ENCODE measurements at regions not wholly inside any gene's neighbourhood (a gene's known extent, or its start where the extent isn't known, plus 50 kb on each side); places are given as distances from the start of the nearest gene placed in this dataset.
"Not testable (repeated sequence)": the region's sequence is repeated elsewhere in the genome, so short reads cannot be mapped to it uniquely, and the experiment has no call there.

- no peak for DNase-seq
Observed at GRCh38 chr11:70595452-70595851, 197.1 kb downstream of the CTTN start.

- DNase-seq = no peak
Observed at GRCh38 chr11:70596091-70596490, 197.8 kb downstream of the CTTN start.

DNA sequence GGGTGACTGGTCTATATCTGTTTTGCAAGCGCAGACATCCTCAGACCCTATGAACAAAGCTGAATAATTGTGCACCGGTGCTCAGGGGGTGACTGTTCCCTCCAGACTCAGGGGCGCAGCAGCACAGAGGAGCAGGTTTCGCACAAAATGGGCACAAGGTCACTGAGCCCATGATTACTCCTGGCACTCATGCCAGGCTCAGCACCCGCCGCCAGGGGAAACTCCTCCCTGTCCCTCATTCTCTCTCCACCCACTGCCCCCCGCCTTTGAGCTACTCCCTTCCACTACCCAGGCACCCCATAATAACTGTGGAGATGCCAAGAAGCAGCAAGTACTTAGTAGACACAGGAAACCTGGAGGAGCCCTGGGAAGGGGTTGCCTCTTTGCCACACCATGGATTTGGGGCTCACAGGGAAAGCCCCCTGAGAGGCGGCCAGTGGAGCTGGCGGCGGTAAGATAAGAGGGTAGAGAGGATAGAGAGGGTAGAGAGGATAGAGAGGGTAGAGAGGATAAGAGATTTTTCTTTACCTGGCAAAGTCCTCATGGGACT is 198.8 kb downstream of the CTTN start:
- no peak for DNase-seq

DNA sequence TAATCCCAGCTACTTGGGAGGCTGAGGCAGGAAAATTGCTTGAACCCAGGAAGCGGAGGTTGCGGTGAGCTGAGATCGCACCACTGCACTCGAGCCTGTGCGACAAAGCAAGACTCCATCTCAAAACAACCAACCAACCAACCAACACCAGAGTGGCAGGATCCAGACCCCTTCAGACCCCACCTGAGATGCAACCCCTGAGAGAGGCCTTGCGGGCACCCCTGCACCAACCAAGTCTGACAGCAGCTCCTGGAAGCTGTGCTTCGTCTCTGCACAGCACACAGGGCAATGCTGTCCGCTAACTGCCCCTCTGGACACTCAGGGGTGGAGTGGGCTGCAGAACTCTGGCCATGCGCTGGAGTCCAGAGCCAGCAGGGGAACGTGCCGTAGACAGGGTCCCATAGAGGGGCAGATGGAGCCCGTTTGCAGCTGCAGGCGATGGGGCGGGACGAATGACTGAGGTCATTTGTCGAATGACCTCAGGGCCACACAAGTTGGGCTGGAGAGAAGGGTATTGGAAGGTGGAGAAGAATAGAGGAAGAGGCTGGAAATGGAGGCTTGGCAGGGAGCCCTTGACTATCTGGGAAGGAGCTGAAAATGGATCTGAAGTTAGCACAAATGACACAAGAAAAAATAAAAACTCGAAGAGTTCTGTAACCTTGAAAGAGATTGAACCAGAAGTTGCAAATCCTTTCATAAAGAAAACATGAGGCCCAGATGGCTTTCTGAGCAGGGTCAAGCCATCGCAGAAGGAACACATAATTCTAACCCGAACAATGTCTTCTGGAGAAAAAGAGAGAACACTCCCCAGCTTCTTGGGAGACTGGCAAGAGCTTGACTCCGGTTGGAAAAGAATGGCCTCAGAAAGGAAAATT is 199.7 kb downstream of the CTTN start:
- no peak for DNase-seq

DNA sequence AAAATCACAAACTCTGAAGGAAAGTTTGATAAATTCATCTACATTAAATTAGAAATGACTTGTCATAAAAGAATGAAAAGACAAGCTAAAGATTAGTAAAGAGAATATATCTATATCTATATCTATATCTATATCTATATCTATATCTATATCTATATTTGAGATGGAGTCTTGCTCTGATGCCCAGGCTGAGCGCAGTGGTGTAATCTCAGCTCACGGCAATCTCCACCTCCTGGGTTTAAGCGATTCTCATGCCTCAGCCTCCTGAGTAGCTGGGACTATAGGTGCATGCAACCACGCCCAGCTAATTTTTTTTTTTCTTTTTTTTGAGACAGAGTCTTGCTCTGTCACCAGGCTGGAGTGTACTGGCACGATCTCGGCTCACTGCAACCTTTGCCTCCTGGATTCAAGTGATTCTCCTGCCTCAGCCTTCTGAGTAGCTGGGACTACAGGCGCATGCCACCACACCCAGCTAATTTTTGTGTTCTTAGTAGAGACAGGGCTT is 202.6 kb downstream of the CTTN start:
- not testable (repeated sequence) for DNase-seq

DNA sequence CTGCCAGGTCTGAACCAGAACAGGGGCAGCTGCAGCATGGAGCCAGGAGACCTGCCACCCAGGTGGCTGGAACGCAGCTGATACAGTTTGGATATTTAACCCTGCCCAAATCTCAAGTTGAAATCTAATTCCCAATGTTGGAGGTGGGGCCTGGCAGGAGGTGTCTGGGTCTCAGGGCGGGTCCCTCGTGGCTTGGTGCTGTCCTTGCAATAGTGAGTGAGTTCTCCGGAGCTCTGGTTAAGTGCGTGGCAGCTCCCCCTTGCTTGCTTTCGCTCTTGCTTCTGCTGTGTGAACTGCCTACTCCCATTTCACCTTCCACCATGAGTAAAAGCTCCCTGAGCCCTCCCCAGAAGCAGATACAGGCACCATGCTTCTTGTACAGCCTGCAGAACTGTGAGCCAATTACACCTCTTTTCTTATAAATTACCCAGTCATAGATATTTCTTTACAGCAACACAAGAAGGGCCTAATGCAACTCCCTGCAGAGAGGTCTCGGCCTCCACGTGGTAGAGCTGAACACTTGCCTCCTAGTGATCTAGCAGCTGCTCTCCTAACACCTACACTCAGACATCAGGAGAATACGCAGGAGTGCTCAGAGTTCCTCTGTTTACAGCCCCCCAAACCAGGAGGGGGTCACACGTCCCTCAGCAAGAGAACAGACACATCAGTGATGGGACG is 203.7 kb downstream of the CTTN start:
- no peak for DNase-seq

GRCh38 chr11:70603114-70603755 is 204.9 kb downstream of the CTTN start:
- DNase-seq = no peak

DNA sequence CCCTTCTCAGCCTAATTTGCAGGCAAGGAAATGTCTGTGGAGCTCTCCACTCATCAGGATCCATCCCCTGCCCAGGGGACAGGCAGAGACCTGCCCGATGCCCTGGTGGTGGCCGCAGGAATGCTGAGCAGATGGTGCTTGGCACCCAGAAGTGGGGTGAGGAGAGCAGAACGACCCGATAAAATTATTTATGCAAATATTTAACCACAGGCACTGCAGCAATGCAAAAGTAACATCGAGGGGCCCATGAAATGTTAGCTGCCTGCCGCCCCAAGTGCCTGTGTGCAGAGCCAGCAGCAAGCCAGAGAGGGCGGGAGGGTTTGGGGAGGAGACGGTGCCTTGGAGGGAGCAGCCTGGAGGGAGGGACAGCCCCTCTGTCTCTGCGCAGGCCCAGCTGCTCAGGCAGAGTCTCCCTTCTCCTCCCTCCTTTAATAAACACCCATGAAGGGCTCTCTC is 205.5 kb downstream of the CTTN start:
- DNase-seq = no peak

DNA sequence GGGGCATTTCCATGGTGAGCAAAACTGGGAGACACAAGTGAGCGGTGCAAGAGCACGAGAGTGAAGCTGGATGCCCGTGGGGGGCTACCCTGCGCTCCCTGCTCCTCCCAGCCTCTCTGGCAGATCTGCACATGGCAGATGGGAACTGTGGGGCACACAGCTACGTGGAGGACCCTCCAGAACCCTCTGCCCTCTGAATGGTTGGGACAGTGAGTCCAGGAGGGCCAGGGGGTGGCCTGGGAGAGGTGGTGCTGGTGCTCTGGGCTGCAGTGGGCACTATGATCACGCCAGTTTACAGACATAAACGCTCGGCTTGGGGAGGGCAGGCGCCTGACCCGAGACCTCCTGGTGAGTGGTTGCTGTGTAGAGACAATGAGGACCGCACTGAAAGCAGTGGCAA is 205.9 kb downstream of the CTTN start:
- DNase-seq = no peak

GRCh38 chr11:70604630-70605467 is 206.5 kb downstream of the CTTN start:
- DNase-seq = no peak

DNA sequence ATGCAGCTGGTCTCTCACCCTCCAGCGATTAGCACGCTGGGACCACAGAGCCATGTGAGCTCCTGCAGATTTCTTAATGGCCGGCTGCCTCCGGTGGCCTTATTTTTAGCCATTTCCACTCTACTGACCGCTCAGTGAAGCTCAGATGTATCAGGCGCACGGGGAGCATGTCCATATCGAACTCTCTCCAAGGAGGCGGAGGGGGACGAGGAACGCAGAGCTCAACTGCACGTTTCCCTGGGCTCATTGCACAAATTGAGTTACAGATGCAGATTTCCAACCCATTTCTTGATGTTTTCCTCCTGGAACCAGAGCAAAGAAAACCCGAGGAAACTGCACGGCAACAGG is 207.1 kb downstream of the CTTN start:
- no peak for DNase-seq

DNA sequence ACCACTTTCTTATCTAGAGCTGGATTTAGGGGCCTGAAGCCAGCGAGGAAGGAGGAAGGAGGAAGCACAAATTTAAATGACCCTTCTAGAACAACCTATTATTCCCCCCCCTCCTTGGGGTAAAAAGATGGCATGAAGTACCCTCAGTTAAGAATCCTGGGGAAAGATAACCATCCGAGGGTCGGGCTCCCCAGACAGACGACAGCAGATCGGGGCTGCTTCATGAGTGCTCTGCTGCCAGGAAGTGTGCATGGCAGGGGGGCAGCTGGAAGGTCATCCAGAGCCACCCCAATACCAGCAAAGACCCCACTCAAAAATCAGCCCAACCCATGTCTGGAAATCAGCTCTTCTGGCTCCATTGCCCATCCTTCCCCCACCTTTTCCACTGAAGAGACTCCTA is 207.5 kb downstream of the CTTN start:
- no peak for DNase-seq

GRCh38 chr11:70606248-70606950 is 208.1 kb downstream of the CTTN start:
- DNase-seq = no peak

GRCh38 chr11:70606951-70607330 is 208.6 kb downstream of the CTTN start:
- no peak for DNase-seq

DNA sequence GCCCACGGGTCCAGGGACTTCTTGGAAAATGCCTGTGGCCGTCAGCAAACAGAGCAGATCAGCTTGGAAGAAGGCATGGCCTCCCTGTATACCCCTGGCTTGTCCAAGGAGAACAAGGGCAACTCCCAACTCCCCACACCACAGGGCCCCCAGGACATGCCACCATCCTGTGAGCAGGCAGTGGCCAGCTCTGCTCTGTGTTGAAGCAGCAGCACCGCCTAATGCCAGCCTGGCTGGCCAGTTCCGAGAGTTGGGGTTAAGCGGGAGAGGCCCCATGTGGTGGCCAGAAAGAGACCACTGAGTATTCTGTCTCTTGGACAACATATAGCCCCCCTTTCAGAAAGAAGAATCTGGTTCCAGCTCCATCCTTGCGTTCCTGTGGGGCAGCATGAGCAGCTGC is 209.2 kb downstream of the CTTN start:
- no peak for DNase-seq

- DNase-seq = no peak
Observed at GRCh38 chr11:70608568-70609470, 210.5 kb downstream of the CTTN start.

- DNase-seq = no peak
Observed at GRCh38 chr11:70610566-70611565, 212.5 kb downstream of the CTTN start.

DNA sequence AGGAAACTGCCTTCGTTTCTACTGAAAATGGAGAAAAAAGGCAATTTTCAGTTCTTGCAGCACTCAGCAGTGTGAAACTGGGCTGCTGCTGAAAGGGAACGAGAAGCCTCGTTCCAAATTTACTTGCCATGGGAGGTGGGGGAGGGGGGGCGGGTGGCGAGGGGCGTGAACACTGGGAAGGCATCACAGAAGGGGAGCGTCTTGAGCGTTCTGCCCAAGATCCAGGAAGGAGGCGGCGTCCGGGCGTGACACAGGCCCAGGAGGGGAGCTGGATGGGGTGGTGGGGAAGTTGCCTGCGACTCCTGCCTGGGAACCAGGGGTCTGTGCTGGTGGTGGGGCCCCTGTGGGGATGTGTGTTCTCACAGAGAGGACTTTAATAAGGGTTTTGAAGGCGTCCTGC is 213.5 kb downstream of the CTTN start:
- DNase-seq = no peak

DNA sequence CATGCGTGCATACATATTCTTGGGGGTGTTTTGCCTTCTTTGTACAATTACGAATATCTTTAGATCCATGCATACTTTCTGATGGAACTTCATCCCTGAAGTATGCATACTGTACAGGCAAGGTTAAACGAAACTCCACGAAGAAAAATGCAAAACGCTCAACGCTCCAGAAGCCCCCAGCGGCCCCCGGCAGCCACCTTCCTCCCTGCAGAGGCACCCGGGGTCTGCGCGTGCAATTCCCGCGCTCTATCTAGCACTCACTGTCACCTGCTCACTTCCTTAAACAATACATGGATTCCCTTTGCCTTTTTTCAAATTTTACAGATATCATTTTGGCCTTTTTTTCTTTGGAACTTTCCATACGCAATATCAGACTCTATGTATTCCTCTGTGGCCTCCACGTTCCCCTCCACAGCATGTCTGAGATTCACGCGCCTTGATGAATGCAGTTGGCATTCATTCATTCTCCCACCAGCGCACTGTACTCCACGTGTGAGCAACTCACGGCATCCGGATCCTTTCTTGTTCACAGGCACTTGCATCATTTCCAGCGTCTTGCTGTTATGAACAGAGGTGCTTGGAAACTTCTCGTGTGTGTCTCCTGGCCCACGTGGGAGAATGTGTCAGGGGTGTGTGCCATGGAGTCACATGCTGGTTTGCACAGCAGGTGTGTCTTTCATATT is 214.3 kb downstream of the CTTN start:
- DNase-seq = no peak

Measured in inflammatory macrophage treated with lipopolysaccharide for 4 hours (primary cell).